Upper lobe of left lung (tissue), 6 donors: ENCODE measurements at regions not wholly inside any gene's neighbourhood (a gene's known extent, or its start where the extent isn't known, plus 50 kb on each side); places are given as distances from the start of the nearest gene placed in this dataset.

Experiments used
- ATAC-seq, 2 donors: fragments of 200-7000 bp; cut with Tn5 transposase; one replicate each; pipeline ENCODE4 v1.9.1; 2022; ENCODE audit warnings: mild to moderate bottlenecking in 2 of 2, moderate library complexity in 2 of 2; ENCODE audit not compliant: low FRiP score in 2 of 2
- DNase-seq, 2 donors: peaks; one replicate each; pipeline ENCODE4 v3.0.0-alpha.2; 2019 to 2020
- H3K27ac ChIP-seq, 4 donors: fragments of 200-600 bp; sonication (generic); one replicate each; pipeline ENCODE4 v1.5.1; 2016 to 2019
- H3K27me3 ChIP-seq, 4 donors: fragments of 200-600 bp; sonication (generic); one replicate each; pipeline ENCODE4 v1.5.1; 2017 to 2019
- H3K36me3 ChIP-seq, 4 donors: fragments of 200-600 bp; sonication (generic); one replicate each; pipeline ENCODE4 v1.5.1; 2016 to 2019
- H3K4me1 ChIP-seq, 4 donors: fragments of 200-600 bp; sonication (generic); one replicate each; pipeline ENCODE4 v1.5.1; 2018 to 2019
- H3K4me3 ChIP-seq, 4 donors: fragments of 200-600 bp; sonication (generic); one replicate each; pipeline ENCODE4 v1.5.1; 2017 to 2019; ENCODE audit warnings: mild to moderate bottlenecking in 2 of 4, moderate library complexity in 1 of 4
- H3K9me3 ChIP-seq, 4 donors: fragments of 200-600 bp; sonication (generic); one replicate each; pipeline ENCODE4 v1.5.1; 2018 to 2019
- EP300 ChIP-seq, 4 donors: sonication (generic); formaldehyde crosslinking; IDR thresholded peaks; one replicate each; pipeline ENCODE4 v1.5.1; 2017; ENCODE audit warnings: antibody characterized with exemption in 4 of 4, control low read depth in 2 of 4
- POLR2A ChIP-seq, 4 donors: fragments of 450-650 bp; IDR thresholded peaks; one replicate each; pipeline ENCODE4 v1.5.1; 2016 to 2017; ENCODE audit warnings: antibody characterized with exemption in 4 of 4, mild to moderate bottlenecking in 2 of 4
- POLR2AphosphoS5 ChIP-seq, 2 donors: sonication (generic); formaldehyde crosslinking; IDR thresholded peaks; one replicate each; pipeline ENCODE4 v1.5.1; 2017; ENCODE audit warnings: antibody characterized with exemption in 2 of 2
- WGBS, 2 donors: methylation state at CpG; one replicate each; pipeline ENCODE4 v1.1.5; 2017 to 2018; 5-methylcytosine and 5-hydroxymethylcytosine counted together
- TF ChIP-seq, protein P1 (sequence below), 6 experiments: fragments of 450-650 bp in 4 of 6; fragments of 200-600 bp in 2 of 6; sonication (generic) in 2 of 6; IDR thresholded peaks; one replicate each; pipeline ENCODE4 v1.5.1; 2016 to 2019; ENCODE audit warnings: antibody characterized with exemption in 6 of 6
- donor health status: DM: no; HTN: no; CAD: no; lungs with moderate emphysema.
- donor health status: DM: no; HTN: yes; CAD: no; lungs with severe emphysema.

DNA sequence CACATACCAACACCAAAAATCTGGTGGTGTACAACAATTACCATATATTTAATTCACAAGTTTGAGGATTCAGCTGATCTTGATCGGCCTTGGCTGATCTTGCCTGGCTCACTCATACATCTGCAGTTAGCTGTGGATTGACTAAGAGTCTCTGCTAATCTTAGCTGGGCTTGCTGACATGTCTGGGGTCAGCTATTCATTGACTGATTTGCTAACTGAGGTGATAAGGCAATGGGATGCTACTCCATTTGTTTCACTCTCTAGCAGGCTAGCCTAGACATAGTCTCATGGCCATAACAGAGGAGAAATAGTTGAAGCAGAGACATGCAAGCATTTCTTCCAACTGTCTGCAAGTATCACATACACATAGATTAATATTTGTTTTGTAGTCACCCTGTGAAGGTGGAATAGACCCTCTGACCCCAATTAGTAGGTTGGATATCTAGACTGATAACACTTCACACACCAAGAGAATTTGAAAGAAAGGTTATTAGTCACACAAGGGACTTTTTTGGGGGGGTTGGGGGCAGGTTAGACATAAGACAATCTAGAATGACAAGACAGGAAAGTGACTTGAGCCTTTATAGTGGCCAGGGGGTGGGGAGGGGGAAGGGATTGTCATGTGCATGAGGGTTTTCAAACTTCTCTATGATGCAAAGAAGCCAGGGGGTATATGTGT is 142.3 kb downstream of the BARHL2 start:
- no peak for ATAC-seq
- Histone ChIP-seq H3K4me3 (no peak overlapping the region), H3K27ac (no peak overlapping the region), H3K27me3 (no peaks in the 10 kb centered on the region), H3K4me1 (no peaks in the 10 kb centered on the region), H3K9me3 (no peaks in the 10 kb centered on the region), H3K36me3 (no peaks in the 10 kb centered on the region)
- 75 to 86% methylated on average over 1 of the region's 1 CpG for WGBS, 2 donors
- DNase-seq = no peak
- no peak for TF ChIP-seq POLR2AphosphoS5 (IDR thresholded peaks at IDR 0.05)
- no peak for TF ChIP-seq POLR2A (IDR thresholded peaks at IDR 0.05)
- no peak for TF ChIP-seq EP300 (IDR thresholded peaks at IDR 0.05)
- TF ChIP-seq, protein P1, sequence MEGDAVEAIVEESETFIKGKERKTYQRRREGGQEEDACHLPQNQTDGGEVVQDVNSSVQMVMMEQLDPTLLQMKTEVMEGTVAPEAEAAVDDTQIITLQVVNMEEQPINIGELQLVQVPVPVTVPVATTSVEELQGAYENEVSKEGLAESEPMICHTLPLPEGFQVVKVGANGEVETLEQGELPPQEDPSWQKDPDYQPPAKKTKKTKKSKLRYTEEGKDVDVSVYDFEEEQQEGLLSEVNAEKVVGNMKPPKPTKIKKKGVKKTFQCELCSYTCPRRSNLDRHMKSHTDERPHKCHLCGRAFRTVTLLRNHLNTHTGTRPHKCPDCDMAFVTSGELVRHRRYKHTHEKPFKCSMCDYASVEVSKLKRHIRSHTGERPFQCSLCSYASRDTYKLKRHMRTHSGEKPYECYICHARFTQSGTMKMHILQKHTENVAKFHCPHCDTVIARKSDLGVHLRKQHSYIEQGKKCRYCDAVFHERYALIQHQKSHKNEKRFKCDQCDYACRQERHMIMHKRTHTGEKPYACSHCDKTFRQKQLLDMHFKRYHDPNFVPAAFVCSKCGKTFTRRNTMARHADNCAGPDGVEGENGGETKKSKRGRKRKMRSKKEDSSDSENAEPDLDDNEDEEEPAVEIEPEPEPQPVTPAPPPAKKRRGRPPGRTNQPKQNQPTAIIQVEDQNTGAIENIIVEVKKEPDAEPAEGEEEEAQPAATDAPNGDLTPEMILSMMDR (IDR thresholded peaks at IDR 0.05) = no peak

DNA sequence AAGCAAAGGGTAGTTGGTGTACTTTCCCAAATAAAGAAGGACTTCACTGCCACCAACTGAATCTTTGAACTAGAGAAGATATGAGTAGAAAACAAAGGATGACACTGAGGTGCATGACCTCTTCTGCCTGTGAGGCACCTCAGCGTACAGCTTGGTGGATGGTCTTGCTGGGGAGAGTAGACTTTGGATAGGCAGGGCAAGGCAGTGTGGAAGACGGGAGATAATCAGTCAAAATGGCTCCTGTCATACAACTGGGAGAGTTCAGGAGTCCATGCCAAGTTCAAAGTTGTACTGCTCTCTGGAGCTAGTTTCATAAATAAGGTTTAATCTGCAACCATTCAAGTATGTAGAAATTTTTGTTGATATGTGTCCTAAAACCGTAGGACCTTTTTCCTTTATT is 143.4 kb downstream of the BARHL2 start:
- no peaks in the 10 kb centered on the region for H3K27me3 ChIP-seq
- H3K9me3 ChIP-seq = no peaks in the 10 kb centered on the region
- no peak overlapping the region for H3K4me3 ChIP-seq
- DNase-seq = no peak
- no peaks in the 10 kb centered on the region for H3K4me1 ChIP-seq
- no peaks in the 10 kb centered on the region for H3K36me3 ChIP-seq
- no peak for ATAC-seq
- 71 to 77% methylated on average over 3 of the region's 3 CpGs for WGBS, 2 donors
- TF ChIP-seq POLR2A (IDR thresholded peaks at IDR 0.05) (no peak), EP300 (IDR thresholded peaks at IDR 0.05) (no peak), POLR2AphosphoS5 (IDR thresholded peaks at IDR 0.05) (no peak)
- TF ChIP-seq, protein P1 (IDR thresholded peaks at IDR 0.05) = no peak
- no peak overlapping the region for H3K27ac ChIP-seq

DNA sequence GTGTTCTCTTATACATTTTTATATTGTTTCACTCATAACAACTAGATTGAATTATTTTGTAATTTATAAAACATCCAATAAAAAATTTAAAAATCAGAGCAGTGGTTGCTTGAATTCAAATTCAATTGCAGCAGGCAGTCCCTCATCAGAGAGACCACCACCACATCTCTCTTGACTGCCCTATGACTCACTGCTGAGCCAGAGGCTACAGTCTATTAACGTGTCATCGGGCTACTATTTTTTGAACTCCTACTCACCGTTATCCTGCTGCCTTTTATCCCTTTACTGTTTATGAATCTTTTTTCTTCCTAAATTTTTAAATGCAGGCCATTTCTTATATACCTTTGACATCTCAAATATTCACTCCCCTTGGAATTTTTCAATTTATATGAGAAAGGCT is 144.7 kb downstream of the BARHL2 start:
- no peaks in the 10 kb centered on the region for H3K27me3 ChIP-seq
- no peak overlapping the region for H3K4me3 ChIP-seq
- no peak overlapping the region for H3K27ac ChIP-seq
- 86 to 91% methylated on average over 3 of the region's 3 CpGs for WGBS, 2 donors
- H3K4me1 ChIP-seq = no peaks in the 10 kb centered on the region
- H3K9me3 ChIP-seq = no peaks in the 10 kb centered on the region
- TF ChIP-seq POLR2A (IDR thresholded peaks at IDR 0.05) (no peak), POLR2AphosphoS5 (IDR thresholded peaks at IDR 0.05) (no peak), EP300 (IDR thresholded peaks at IDR 0.05) (no peak)
- TF ChIP-seq, protein P1 (IDR thresholded peaks at IDR 0.05) = no peak
- no peaks in the 10 kb centered on the region for H3K36me3 ChIP-seq
- no peak for DNase-seq
- ATAC-seq = no peak

DNA sequence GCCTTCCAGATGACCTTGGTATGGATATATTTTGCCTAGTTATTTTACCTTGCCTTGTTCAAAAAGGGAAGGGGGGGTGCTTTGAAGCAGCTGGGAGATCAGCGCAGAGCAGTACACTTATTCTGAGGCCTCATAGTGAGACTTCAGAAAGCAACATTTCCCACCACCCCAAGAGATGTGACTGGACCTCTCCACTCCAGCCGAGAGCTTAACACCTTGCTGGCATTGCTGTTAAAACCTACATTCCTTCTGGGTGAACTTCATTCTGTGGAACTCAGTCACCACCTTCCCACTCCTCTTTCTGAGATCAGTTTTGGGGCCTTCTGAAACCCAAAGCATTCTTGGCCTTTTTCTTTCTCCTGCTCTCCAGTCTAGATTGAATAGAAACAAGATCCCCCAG is 148.7 kb downstream of the BARHL2 start:
- Histone ChIP-seq H3K4me3 (no peak overlapping the region), H3K27ac (no peak overlapping the region), H3K9me3 (no peaks in the 10 kb centered on the region), H3K36me3 (no peaks in the 10 kb centered on the region), H3K27me3 (no peaks in the 10 kb centered on the region), H3K4me1 (no peaks in the 10 kb centered on the region)
- TF ChIP-seq EP300 (IDR thresholded peaks at IDR 0.05) (no peak), POLR2A (IDR thresholded peaks at IDR 0.05) (no peak)
- no peak for ATAC-seq
- DNase-seq = no peak
- 75 to 78% methylated on average over 2 of the region's 2 CpGs for WGBS, 2 donors

DNA sequence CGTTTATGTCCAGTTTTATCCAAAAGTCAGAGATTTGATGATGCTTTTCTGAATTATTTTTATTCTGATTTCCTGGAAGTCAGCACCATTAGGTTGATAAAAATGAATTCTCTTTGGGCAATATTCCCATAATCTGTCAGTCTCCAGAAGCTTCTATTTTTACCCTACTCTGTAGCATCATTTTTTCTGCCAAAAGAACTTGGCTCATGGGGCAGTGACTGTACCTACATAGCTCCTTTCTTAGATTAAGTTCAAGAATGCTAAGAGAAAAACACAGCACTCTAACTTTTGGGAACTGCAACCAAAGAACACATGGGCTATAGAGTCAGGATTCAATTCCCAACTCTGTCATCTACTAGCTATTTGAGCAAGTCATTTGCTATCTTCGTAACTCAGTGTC is 152.9 kb downstream of the BARHL2 start:
- H3K4me1 ChIP-seq = no peaks in the 10 kb centered on the region
- no peak for ATAC-seq
- H3K9me3 ChIP-seq = no peaks in the 10 kb centered on the region
- no peaks in the 10 kb centered on the region for H3K27me3 ChIP-seq
- DNase-seq = no peak
- no peak overlapping the region for H3K27ac ChIP-seq
- TF ChIP-seq, protein P1 (IDR thresholded peaks at IDR 0.05) = no peak
- no peak for TF ChIP-seq EP300 (IDR thresholded peaks at IDR 0.05)
- no peak for TF ChIP-seq POLR2AphosphoS5 (IDR thresholded peaks at IDR 0.05)
- no peak for TF ChIP-seq POLR2A (IDR thresholded peaks at IDR 0.05)
- H3K36me3 ChIP-seq = no peaks in the 10 kb centered on the region
- H3K4me3 ChIP-seq = no peak overlapping the region
- 78 to 81% methylated on average over 2 of the region's 2 CpGs for WGBS, 2 donors
